ENCODE measurements at regions not wholly inside any gene's neighbourhood (a gene's known extent, or its start where the extent isn't known, plus 50 kb on each side); places are given as distances from the start of the nearest gene placed in this dataset.

GRCh38 chr6:120826253-120826652 lies 508.0 kb downstream of the TBC1D32 start:
- H3K4me1 ChIP-seq (ENCODE audit: control insufficient read depth, insufficient read depth, low read length) = no peaks in the 10 kb centered on the region
- no peaks in the 10 kb centered on the region for H3K27me3 ChIP-seq (ENCODE audit: control insufficient read depth, insufficient read depth, low read length)
- H3K36me3 ChIP-seq (ENCODE audit: control insufficient read depth, insufficient read depth, low read length) = no peaks in the 10 kb centered on the region
- H3K4me3 ChIP-seq (ENCODE audit: low read depth, low read length) = no peak overlapping the region
- no peak overlapping the region for H3K27ac ChIP-seq (ENCODE audit: low read depth, low read length)
- no peaks in the 10 kb centered on the region for H3K9me3 ChIP-seq (ENCODE audit: control insufficient read depth, insufficient read depth, low read length)
- H3K9ac ChIP-seq (ENCODE audit: low read depth, low read length) = no peak overlapping the region

DNA sequence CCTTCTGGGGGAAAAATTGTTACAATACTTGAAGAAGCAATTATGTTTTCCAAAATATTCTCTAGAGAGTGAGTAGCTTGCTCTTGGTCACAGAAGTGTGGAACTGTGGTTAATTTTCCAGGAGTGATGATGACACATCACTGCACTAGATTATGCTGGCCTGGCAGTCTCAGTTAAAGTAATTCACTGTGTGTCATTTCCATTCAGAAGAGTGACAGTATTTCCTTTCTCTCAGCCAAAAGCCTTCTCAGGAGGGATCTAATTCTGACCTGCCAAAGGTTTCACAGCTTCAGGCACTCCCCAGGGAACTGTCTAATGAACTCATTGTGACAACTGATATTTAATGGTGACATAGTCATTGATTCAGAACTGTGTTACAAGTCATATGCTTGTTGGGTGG lies 517.5 kb downstream of the TBC1D32 start:
- Histone ChIP-seq H3K36me3 (ENCODE audit: control insufficient read depth, insufficient read depth, low read length) (no peaks in the 10 kb centered on the region), H3K9ac (ENCODE audit: low read depth, low read length) (no peak overlapping the region), H3K9me3 (ENCODE audit: control insufficient read depth, insufficient read depth, low read length) (no peaks in the 10 kb centered on the region; the same call in 1 of the 2 replicates), H3K4me1 (ENCODE audit: control insufficient read depth, insufficient read depth, low read length) (no peaks in the 10 kb centered on the region), H3K27ac (ENCODE audit: low read depth, low read length) (no peak overlapping the region), H3K27me3 (ENCODE audit: control insufficient read depth, insufficient read depth, low read length) (no peaks in the 10 kb centered on the region), H3K4me3 (ENCODE audit: low read depth, low read length) (no peak overlapping the region)

- no peaks in the 10 kb centered on the region for H3K27me3 ChIP-seq (ENCODE audit: control insufficient read depth, insufficient read depth, low read length)
- no peak overlapping the region for H3K27ac ChIP-seq (ENCODE audit: low read depth, low read length)
- no peak overlapping the region for H3K4me3 ChIP-seq (ENCODE audit: low read depth, low read length)
- no peak overlapping the region for H3K9ac ChIP-seq (ENCODE audit: low read depth, low read length)
- H3K36me3 ChIP-seq (ENCODE audit: control insufficient read depth, insufficient read depth, low read length) = no peaks in the 10 kb centered on the region
- H3K9me3 ChIP-seq (ENCODE audit: control insufficient read depth, insufficient read depth, low read length) = peaks cover 5% of the 10 kb centered on the region; the same call in 1 of the 2 replicates
- H3K4me1 ChIP-seq (ENCODE audit: control insufficient read depth, insufficient read depth, low read length) = no peaks in the 10 kb centered on the region
Measured at GRCh38 chr6:120805276-120805675, 529.0 kb downstream of the TBC1D32 start.

DNA sequence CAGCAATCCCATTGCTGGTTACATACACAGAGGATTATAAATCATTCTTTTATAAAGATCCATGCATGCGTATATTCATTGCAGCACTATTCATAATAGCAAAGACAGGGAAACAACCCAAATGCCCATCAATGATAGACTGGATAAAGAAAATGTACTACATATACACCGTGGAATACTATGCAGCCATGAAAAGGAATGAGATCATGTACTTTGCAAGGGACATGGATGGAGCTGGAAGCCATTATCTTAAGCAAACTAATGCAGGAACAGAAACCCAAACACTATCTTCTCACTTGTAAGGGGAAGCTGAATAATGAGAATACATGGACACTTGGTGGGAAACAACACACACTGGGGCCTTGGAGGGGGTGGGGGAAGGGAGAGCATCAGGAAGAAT lies 529.7 kb downstream of the TBC1D32 start:
- Histone ChIP-seq H3K27ac (ENCODE audit: low read depth, low read length) (no peak overlapping the region), H3K4me3 (ENCODE audit: low read depth, low read length) (no peak overlapping the region), H3K9ac (ENCODE audit: low read depth, low read length) (no peak overlapping the region), H3K4me1 (ENCODE audit: control insufficient read depth, insufficient read depth, low read length) (no peaks in the 10 kb centered on the region), H3K9me3 (ENCODE audit: control insufficient read depth, insufficient read depth, low read length) (peaks cover 5% of the 10 kb centered on the region; the same call in 1 of the 2 replicates), H3K27me3 (ENCODE audit: control insufficient read depth, insufficient read depth, low read length) (no peaks in the 10 kb centered on the region), H3K36me3 (ENCODE audit: control insufficient read depth, insufficient read depth, low read length) (no peaks in the 10 kb centered on the region)

- no peak overlapping the region for H3K9ac ChIP-seq (ENCODE audit: low read depth, low read length)
- no peak overlapping the region for H3K4me3 ChIP-seq (ENCODE audit: low read depth, low read length)
- H3K36me3 ChIP-seq (ENCODE audit: control insufficient read depth, insufficient read depth, low read length) = no peaks in the 10 kb centered on the region
- no peaks in the 10 kb centered on the region for H3K27me3 ChIP-seq (ENCODE audit: control insufficient read depth, insufficient read depth, low read length)
- H3K4me1 ChIP-seq (ENCODE audit: control insufficient read depth, insufficient read depth, low read length) = no peaks in the 10 kb centered on the region
- no peak overlapping the region for H3K27ac ChIP-seq (ENCODE audit: low read depth, low read length)
- H3K9me3 ChIP-seq (ENCODE audit: control insufficient read depth, insufficient read depth, low read length) = no peaks in the 10 kb centered on the region
Measured at GRCh38 chr6:120786682-120787081, 547.6 kb downstream of the TBC1D32 start.

GRCh38 chr6:120786256-120786655 lies 548.0 kb downstream of the TBC1D32 start:
- Histone ChIP-seq H3K27ac (ENCODE audit: low read depth, low read length) (no peak overlapping the region), H3K4me3 (ENCODE audit: low read depth, low read length) (no peak overlapping the region), H3K9ac (ENCODE audit: low read depth, low read length) (no peak overlapping the region), H3K27me3 (ENCODE audit: control insufficient read depth, insufficient read depth, low read length) (no peaks in the 10 kb centered on the region), H3K9me3 (ENCODE audit: control insufficient read depth, insufficient read depth, low read length) (no peaks in the 10 kb centered on the region), H3K4me1 (ENCODE audit: control insufficient read depth, insufficient read depth, low read length) (no peaks in the 10 kb centered on the region), H3K36me3 (ENCODE audit: control insufficient read depth, insufficient read depth, low read length) (no peaks in the 10 kb centered on the region)

GRCh38 chr6:120785459-120786086 lies 548.7 kb downstream of the TBC1D32 start:
- no peak overlapping the region for H3K27ac ChIP-seq (ENCODE audit: low read depth, low read length)
- no peaks in the 10 kb centered on the region for H3K9me3 ChIP-seq (ENCODE audit: control insufficient read depth, insufficient read depth, low read length)
- no peaks in the 10 kb centered on the region for H3K36me3 ChIP-seq (ENCODE audit: control insufficient read depth, insufficient read depth, low read length)
- H3K4me3 ChIP-seq (ENCODE audit: low read depth, low read length) = no peak overlapping the region
- H3K27me3 ChIP-seq (ENCODE audit: control insufficient read depth, insufficient read depth, low read length) = no peaks in the 10 kb centered on the region
- no peak overlapping the region for H3K9ac ChIP-seq (ENCODE audit: low read depth, low read length)
- H3K4me1 ChIP-seq (ENCODE audit: control insufficient read depth, insufficient read depth, low read length) = no peaks in the 10 kb centered on the region

DNA sequence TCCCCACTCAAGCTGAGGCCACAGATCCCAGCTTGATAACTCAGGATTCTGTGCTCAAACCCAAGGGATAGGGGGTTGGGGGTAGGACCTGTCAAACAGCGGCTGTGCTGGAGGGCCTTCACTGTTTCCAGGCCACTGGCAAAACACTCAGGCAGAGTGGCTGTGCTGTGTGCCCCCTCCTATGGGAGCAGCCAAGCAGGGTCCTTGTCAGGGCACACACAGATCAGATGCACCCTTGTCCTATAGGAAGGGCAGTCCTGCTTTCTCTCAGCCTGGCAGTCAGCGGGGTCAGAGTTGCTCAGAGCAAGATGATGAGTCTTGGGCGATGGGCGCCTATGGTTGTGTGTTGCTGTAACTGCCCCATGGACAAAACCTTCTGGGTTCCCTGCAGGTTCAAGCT lies 554.8 kb downstream of the TBC1D32 start:
- Histone ChIP-seq H3K4me1 (ENCODE audit: control insufficient read depth, insufficient read depth, low read length) (no peaks in the 10 kb centered on the region), H3K27ac (ENCODE audit: low read depth, low read length) (no peak overlapping the region), H3K9me3 (ENCODE audit: control insufficient read depth, insufficient read depth, low read length) (no peaks in the 10 kb centered on the region), H3K4me3 (ENCODE audit: low read depth, low read length) (no peak overlapping the region), H3K9ac (ENCODE audit: low read depth, low read length) (no peak overlapping the region), H3K36me3 (ENCODE audit: control insufficient read depth, insufficient read depth, low read length) (no peaks in the 10 kb centered on the region), H3K27me3 (ENCODE audit: control insufficient read depth, insufficient read depth, low read length) (no peaks in the 10 kb centered on the region)

DNA sequence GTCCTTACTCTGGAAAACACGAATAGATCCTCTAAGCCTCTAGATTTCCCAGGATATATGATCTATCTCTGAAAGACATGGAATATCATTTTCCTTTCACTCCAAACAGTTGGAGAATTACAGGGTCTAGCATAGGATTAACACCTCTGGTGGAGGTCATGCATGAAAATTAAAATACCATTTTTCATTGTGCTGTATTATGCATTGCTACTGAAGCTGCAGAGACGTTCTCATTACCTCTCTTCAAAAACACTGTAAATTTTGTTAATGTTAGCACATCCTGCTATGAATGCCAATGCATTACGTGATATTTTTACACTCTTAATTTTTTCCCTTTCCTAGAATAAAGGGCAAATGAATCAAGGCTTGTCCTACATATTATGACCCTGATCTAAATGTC lies 558.6 kb downstream of the TBC1D32 start:
- Histone ChIP-seq H3K27ac (ENCODE audit: low read depth, low read length) (no peak overlapping the region), H3K36me3 (ENCODE audit: control insufficient read depth, insufficient read depth, low read length) (no peaks in the 10 kb centered on the region), H3K9ac (ENCODE audit: low read depth, low read length) (no peak overlapping the region), H3K4me1 (ENCODE audit: control insufficient read depth, insufficient read depth, low read length) (no peaks in the 10 kb centered on the region), H3K27me3 (ENCODE audit: control insufficient read depth, insufficient read depth, low read length) (no peaks in the 10 kb centered on the region), H3K9me3 (ENCODE audit: control insufficient read depth, insufficient read depth, low read length) (no peaks in the 10 kb centered on the region), H3K4me3 (ENCODE audit: low read depth, low read length) (no peak overlapping the region)

DNA sequence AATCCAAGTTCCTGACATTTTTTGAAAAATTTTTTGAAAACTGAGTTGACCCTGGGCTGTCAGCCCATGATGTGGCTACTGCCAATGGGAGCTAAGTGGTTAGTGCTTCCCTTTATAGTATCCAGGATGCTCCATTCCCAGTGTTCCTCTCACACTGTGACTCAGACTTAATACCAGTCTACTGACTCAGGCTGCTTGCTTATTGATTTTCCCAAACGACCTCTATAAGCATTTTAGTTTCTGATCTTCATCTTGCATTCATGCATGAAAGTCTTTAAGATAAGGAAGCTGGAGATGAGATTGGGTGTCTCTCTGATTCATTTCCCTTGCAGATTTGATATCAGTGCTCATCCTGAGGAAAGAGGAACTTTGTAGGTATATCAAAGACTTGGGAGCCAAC lies 560.0 kb downstream of the TBC1D32 start:
- no peaks in the 10 kb centered on the region for H3K4me1 ChIP-seq (ENCODE audit: control insufficient read depth, insufficient read depth, low read length)
- H3K36me3 ChIP-seq (ENCODE audit: control insufficient read depth, insufficient read depth, low read length) = no peaks in the 10 kb centered on the region

DNA sequence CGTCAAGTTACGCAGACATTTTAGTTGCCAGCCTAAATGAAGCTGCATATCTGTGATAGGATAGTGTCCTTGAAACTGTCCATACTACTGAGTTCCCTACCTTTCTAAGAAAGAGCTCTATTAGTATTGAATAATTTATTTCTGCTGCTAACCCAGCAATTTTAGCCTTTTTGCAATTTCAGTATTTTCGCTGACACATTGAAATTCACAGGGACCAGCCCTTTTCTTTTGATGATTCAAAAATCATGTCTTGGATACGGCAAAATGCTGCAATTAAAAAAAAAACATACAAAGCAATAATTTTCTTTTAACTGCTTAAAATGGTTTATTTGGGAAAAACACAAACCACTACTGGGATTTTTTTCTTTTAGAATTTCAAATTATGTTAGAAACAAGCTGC lies 563.3 kb downstream of the TBC1D32 start:
- Histone ChIP-seq H3K4me3 (ENCODE audit: low read depth, low read length) (no peak overlapping the region), H3K4me1 (ENCODE audit: control insufficient read depth, insufficient read depth, low read length) (no peaks in the 10 kb centered on the region), H3K27me3 (ENCODE audit: control insufficient read depth, insufficient read depth, low read length) (no peaks in the 10 kb centered on the region), H3K36me3 (ENCODE audit: control insufficient read depth, insufficient read depth, low read length) (no peaks in the 10 kb centered on the region), H3K27ac (ENCODE audit: low read depth, low read length) (no peak overlapping the region), H3K9ac (ENCODE audit: low read depth, low read length) (no peak overlapping the region), H3K9me3 (ENCODE audit: control insufficient read depth, insufficient read depth, low read length) (no peaks in the 10 kb centered on the region)

More for the DNA sequence above, 560.0 kb downstream of the TBC1D32 start:
- Histone ChIP-seq H3K27ac (ENCODE audit: low read depth, low read length) (no peak overlapping the region), H3K27me3 (ENCODE audit: control insufficient read depth, insufficient read depth, low read length) (no peaks in the 10 kb centered on the region), H3K9ac (ENCODE audit: low read depth, low read length) (no peak overlapping the region), H3K9me3 (ENCODE audit: control insufficient read depth, insufficient read depth, low read length) (no peaks in the 10 kb centered on the region), H3K4me3 (ENCODE audit: low read depth, low read length) (no peak overlapping the region)

All from HUES48 (cell line).